ENCODE measurements at regions not wholly inside any gene's neighbourhood (a gene's known extent, or its start where the extent isn't known, plus 50 kb on each side); places are given as distances from the start of the nearest gene placed in this dataset.

- no peak for TF ChIP-seq CTCF (IDR thresholded peaks at IDR 0.05)
- no peak for TF ChIP-seq POLR2A (IDR thresholded peaks at IDR 0.05)
Measured at GRCh38 chr5:179400020-179400419, 54.8 kb upstream of the ADAMTS2 start.
